ENCODE measurements at regions not wholly inside any gene's neighbourhood (a gene's known extent, or its start where the extent isn't known, plus 50 kb on each side); places are given as distances from the start of the nearest gene placed in this dataset.

DNA sequence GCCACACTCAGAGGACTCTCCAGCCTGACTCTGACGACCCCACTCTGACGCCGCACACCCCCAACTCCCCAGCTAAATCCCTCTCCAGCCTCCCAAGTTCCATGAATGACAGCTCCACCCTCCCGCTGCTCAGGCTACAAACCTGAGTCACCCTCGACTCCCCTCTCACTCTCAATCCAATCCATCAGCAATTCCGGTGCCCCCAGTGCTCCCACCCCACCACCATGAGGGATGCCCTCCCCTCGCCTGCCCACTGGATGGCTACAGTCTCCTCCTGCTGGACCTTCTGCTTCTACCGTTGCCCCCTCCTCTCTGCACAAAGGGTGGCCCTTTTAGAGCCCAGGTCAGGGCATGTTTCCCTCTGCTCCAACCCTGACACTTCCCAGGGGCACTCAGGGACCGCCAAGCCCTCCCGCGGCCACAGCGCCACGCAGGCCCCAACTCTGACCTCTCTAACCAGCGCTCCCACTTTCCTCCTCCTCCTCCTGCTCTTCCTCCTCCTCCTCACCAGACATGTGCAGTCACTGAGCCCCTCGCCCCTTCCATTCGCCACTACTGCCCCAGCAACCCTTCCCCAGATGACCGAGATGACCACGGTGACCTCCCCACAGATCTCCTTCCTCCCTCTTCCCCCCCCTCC, 69.5 kb upstream of the NUP50 start:
- TF ChIP-seq, protein P1, sequence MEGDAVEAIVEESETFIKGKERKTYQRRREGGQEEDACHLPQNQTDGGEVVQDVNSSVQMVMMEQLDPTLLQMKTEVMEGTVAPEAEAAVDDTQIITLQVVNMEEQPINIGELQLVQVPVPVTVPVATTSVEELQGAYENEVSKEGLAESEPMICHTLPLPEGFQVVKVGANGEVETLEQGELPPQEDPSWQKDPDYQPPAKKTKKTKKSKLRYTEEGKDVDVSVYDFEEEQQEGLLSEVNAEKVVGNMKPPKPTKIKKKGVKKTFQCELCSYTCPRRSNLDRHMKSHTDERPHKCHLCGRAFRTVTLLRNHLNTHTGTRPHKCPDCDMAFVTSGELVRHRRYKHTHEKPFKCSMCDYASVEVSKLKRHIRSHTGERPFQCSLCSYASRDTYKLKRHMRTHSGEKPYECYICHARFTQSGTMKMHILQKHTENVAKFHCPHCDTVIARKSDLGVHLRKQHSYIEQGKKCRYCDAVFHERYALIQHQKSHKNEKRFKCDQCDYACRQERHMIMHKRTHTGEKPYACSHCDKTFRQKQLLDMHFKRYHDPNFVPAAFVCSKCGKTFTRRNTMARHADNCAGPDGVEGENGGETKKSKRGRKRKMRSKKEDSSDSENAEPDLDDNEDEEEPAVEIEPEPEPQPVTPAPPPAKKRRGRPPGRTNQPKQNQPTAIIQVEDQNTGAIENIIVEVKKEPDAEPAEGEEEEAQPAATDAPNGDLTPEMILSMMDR (IDR thresholded peaks at IDR 0.05), result no peak
- no peak for TF ChIP-seq POLR2A (IDR thresholded peaks at IDR 0.05)

All from heart left ventricle (tissue), 13 donors.